Keratinocyte (primary cell): ENCODE measurements at regions not wholly inside any gene's neighbourhood (a gene's known extent, or its start where the extent isn't known, plus 50 kb on each side); places are given as distances from the start of the nearest gene placed in this dataset.

Experiments
- CTCF ChIP-seq, 3 experiments: IDR thresholded peaks in 1 of 3; conservative IDR thresholded peaks in 1 of 3; optimal IDR thresholded peaks in 1 of 3; 2 replicates in 2 of 3; 3 replicates in 1 of 3; pipeline versions ENCODE3 to v1.5.1; 2011; ENCODE audit warnings: low read length in 3 of 3, mild to moderate bottlenecking in 3 of 3, moderate library complexity in 2 of 3, control low read depth in 1 of 3, inconsistent platforms in 1 of 3; ENCODE audit not compliant: insufficient read depth in 2 of 3; ENCODE audit errors: extremely low read depth in 1 of 3
- EZH2 ChIP-seq: IDR thresholded peaks from one replicate; pipeline ENCODE4 v1.6.1; 2012; ENCODE audit warnings: inconsistent platforms, mild to moderate bottlenecking, low read length, moderate library complexity

GRCh38 chr1:55695552-55695951, 480.4 kb upstream of the USP24 start:
- TF ChIP-seq CTCF (optimal IDR thresholded peaks at IDR 0.05 in 1 of 3, IDR thresholded peaks at IDR 0.05 in 1 of 3, conservative IDR thresholded peaks at IDR 0.05 in 1 of 3; ENCODE audit: extremely low read depth in 1 of 3, insufficient read depth in 2 of 3, low read length in 3 of 3), result no peak
- TF ChIP-seq EZH2, result no peak
